ENCODE measurements at regions not wholly inside any gene's neighbourhood (a gene's known extent, or its start where the extent isn't known, plus 50 kb on each side); places are given as distances from the start of the nearest gene placed in this dataset.

- no peak overlapping the region for H4K91ac ChIP-seq (ENCODE audit: insufficient read length, low read depth, low read length)
- H3K27me3 ChIP-seq (ENCODE audit: insufficient read depth, low read length): no peaks in the 10 kb centered on the region
- H2BK120ac ChIP-seq (ENCODE audit: low read depth, low read length, poor library complexity, severe bottlenecking): no peak overlapping the region
- no peak overlapping the region for H3K23ac ChIP-seq (ENCODE audit: insufficient read length, low read depth, low read length)
- peaks cover 0 to 2% of the 10 kb centered on the region in 2 experiments; a peak in 1 of 5 replicates for H3K9me3 Mint-ChIP-seq
- no peaks in the 10 kb centered on the region for H3K79me2 ChIP-seq (ENCODE audit: insufficient read depth, low read length)
- H3K4ac ChIP-seq (ENCODE audit: low read depth, low read length): no peak overlapping the region
- no peak overlapping the region for H3T11ph ChIP-seq (ENCODE audit: low read length)
- H4K8ac ChIP-seq (replicated peaks; ENCODE audit: insufficient read length, low read depth, low read length): no peak overlapping the region
- H4K20me1 ChIP-seq (ENCODE audit: control insufficient read depth, insufficient read depth, insufficient read length): no peaks in the 10 kb centered on the region
- H3K23me2 ChIP-seq (ENCODE audit: insufficient read length, low read depth, low read length, poor library complexity, severe bottlenecking): no peaks in the 10 kb centered on the region
- H2BK15ac ChIP-seq (ENCODE audit: low read depth, low read length): no peak overlapping the region
- H3K4me2 ChIP-seq (ENCODE audit: insufficient read depth, insufficient read length, low read length): no peak overlapping the region
- no peak overlapping the region for H3K9ac ChIP-seq (ENCODE audit: extremely low read depth, insufficient read length, low read length)
- DNase-seq: peak; percentile 38
- no peaks in the 10 kb centered on the region for H3K79me1 ChIP-seq (ENCODE audit: insufficient read depth, low read depth, low read length, poor library complexity, severe bottlenecking)
- H3K27me3 Mint-ChIP-seq (ENCODE audit: low read depth): peaks cover 6% of the 10 kb centered on the region
- no CpG with 5 or more reads among the region's 8 CpGs for WGBS (ENCODE audit: extremely low coverage, insufficient read length, low lambda C conversion rate)
- no peaks in the 10 kb centered on the region for H3K9me3 ChIP-seq (ENCODE audit: control insufficient read depth, low read depth, low read length)
- no peak overlapping the region for H2AK5ac ChIP-seq (ENCODE audit: insufficient read length, low read length)
- H3K18ac ChIP-seq (ENCODE audit: insufficient read length, low read depth, low read length): no peak overlapping the region
- no peak overlapping the region for H2BK20ac ChIP-seq (ENCODE audit: low read depth, low read length, poor library complexity, severe bottlenecking)
- H3K27ac Mint-ChIP-seq: no peak overlapping the region
- TF ChIP-seq CTCF (conservative IDR thresholded peaks at IDR 0.05): peak; percentile 35; the same call in 1 of the 3 replicates
- no peak overlapping the region for H3K4me3 Mint-ChIP-seq
- H3K4me1 ChIP-seq (ENCODE audit: insufficient read depth, low read length): peaks cover 6% of the 10 kb centered on the region; the same call in 1 of the 2 replicates
- H3K4me1 Mint-ChIP-seq: peaks cover 26 to 30% of the 10 kb centered on the region in 2 experiments
- H3K14ac ChIP-seq (ENCODE audit: insufficient read depth, low read length): no peak overlapping the region
- no peak overlapping the region for H3K56ac ChIP-seq (ENCODE audit: insufficient read length, low read depth, low read length)
- no peak overlapping the region for H2BK5ac ChIP-seq (ENCODE audit: insufficient read length, low read length)
- H2BK12ac ChIP-seq (ENCODE audit: insufficient read length, low read depth, low read length): no peak overlapping the region
- H3K36me3 Mint-ChIP-seq (ENCODE audit: insufficient read depth in 1 of 3, low read depth in 3 of 3): no peaks in the 10 kb centered on the region
- no peak overlapping the region for H4K5ac ChIP-seq (ENCODE audit: insufficient read length, low read depth, low read length)
- H2AFZ ChIP-seq (ENCODE audit: low read length): no peak overlapping the region
- no peak overlapping the region for H3K27ac ChIP-seq (ENCODE audit: insufficient read length, low read depth, low read length)
These were observed 390.5 kb downstream of the FGF9 start for GRCh38 chr13:22061371-22061805.
